Trophoblast cell (in vitro differentiated cells and primary cell): ENCODE measurements at regions not wholly inside any gene's neighbourhood (a gene's known extent, or its start where the extent isn't known, plus 50 kb on each side); places are given as distances from the start of the nearest gene placed in this dataset.

Experiments
- DNase-seq, 2 donors: peaks; one replicate each; pipeline ENCODE4 v3.0.0-alpha.2; 2016
- H2AFZ ChIP-seq: 2 replicates; pipeline ENCODE4 v1.6.1; 2013; ENCODE audit warnings: low read length, moderate library complexity, mild to moderate bottlenecking; ENCODE audit not compliant: insufficient read depth, poor library complexity
- H2AK5ac ChIP-seq: 2 replicates; pipeline ENCODE4 v1.6.1; 2013; ENCODE audit warnings: mild to moderate bottlenecking, low read length
- H2BK120ac ChIP-seq: 2 replicates; pipeline ENCODE4 v1.6.1; 2013; ENCODE audit warnings: low read length, mild to moderate bottlenecking, moderate library complexity; ENCODE audit not compliant: insufficient read depth, poor library complexity
- H2BK12ac ChIP-seq: 2 replicates; pipeline ENCODE4 v1.6.1; 2013; ENCODE audit warnings: mild to moderate bottlenecking, low read length, moderate library complexity
- H2BK5ac ChIP-seq: 2 replicates; pipeline ENCODE4 v1.6.1; 2013; ENCODE audit warnings: low read length, low read depth, moderate library complexity, mild to moderate bottlenecking; ENCODE audit not compliant: poor library complexity
- H3K14ac ChIP-seq: 2 replicates; pipeline ENCODE4 v1.6.1; 2013; ENCODE audit warnings: mild to moderate bottlenecking, low read length
- H3K18ac ChIP-seq: 2 replicates; pipeline ENCODE4 v1.6.1; 2013; ENCODE audit warnings: mild to moderate bottlenecking, low read length
- H3K23ac ChIP-seq: 2 replicates; pipeline ENCODE4 v1.6.1; 2013; ENCODE audit warnings: low read length
- H3K27ac ChIP-seq: 2 replicates; pipeline ENCODE4 v1.5.1; 2013; ENCODE audit warnings: low read depth, mild to moderate bottlenecking, inconsistent platforms, low read length, moderate library complexity
- H3K27me3 ChIP-seq: 2 replicates; pipeline ENCODE4 v1.6.1; 2013; ENCODE audit warnings: inconsistent platforms, mild to moderate bottlenecking, low read length, moderate library complexity; ENCODE audit not compliant: insufficient read depth
- H3K36me3 ChIP-seq, 2 experiments: 1 replicate in 1 of 2; 2 replicates in 1 of 2; pipeline ENCODE4 v1.6.1; 2013; ENCODE audit warnings: low read length in 2 of 2, mild to moderate bottlenecking in 2 of 2, moderate library complexity in 1 of 2; ENCODE audit not compliant: insufficient read depth in 2 of 2, control insufficient read depth in 1 of 2
- H3K4ac ChIP-seq: 2 replicates; pipeline ENCODE4 v1.6.1; 2013; ENCODE audit warnings: low read depth, mild to moderate bottlenecking, low read length, moderate library complexity
- H3K4me1 ChIP-seq, 2 experiments: 1 replicate in 1 of 2; 2 replicates in 1 of 2; pipeline ENCODE4 v1.6.1; 2013; ENCODE audit warnings: low read length in 2 of 2, mild to moderate bottlenecking in 2 of 2, moderate library complexity in 1 of 2; ENCODE audit not compliant: insufficient read depth in 2 of 2, control insufficient read depth in 1 of 2
- H3K4me2 ChIP-seq: 2 replicates; pipeline ENCODE4 v1.6.1; 2013; ENCODE audit warnings: inconsistent platforms, mild to moderate bottlenecking, low read length, moderate library complexity
- H3K4me3 ChIP-seq: 2 replicates; pipeline ENCODE4 v1.5.1; 2013; ENCODE audit warnings: mild to moderate bottlenecking, low read depth, low read length, inconsistent platforms
- H3K79me1 ChIP-seq: one replicate; pipeline ENCODE4 v1.6.1; 2013; ENCODE audit warnings: low read length
- H3K79me2 ChIP-seq: 2 replicates; pipeline ENCODE4 v1.6.1; 2013; ENCODE audit warnings: low read length, mild to moderate bottlenecking; ENCODE audit not compliant: control insufficient read depth, insufficient read depth, poor library complexity
- H3K9ac ChIP-seq: 2 replicates; pipeline ENCODE4 v1.6.1; 2013; ENCODE audit warnings: mild to moderate bottlenecking, low read length
- H3K9me3 ChIP-seq: 2 replicates; pipeline ENCODE4 v1.6.1; 2013; ENCODE audit warnings: low read depth, mild to moderate bottlenecking, control low read depth, inconsistent platforms, low read length; ENCODE audit not compliant: insufficient read depth
- H4K12ac ChIP-seq: 2 replicates; pipeline ENCODE4 v1.6.1; 2013; ENCODE audit warnings: low read depth, mild to moderate bottlenecking, low read length, moderate library complexity
- H4K8ac ChIP-seq: 2 replicates; pipeline ENCODE4 v1.6.1; 2013; ENCODE audit warnings: low read depth, mild to moderate bottlenecking, low read length, moderate library complexity
- H4K91ac ChIP-seq: one replicate; pipeline ENCODE4 v1.6.1; 2013; ENCODE audit warnings: low read depth, mild to moderate bottlenecking, low read length, moderate library complexity
- WGBS: extraction: QIAGEN DNeasy Blood & Tissue Kit; methylation state at CpG from one replicate; pipeline ENCODE4 v1.1.7; 2013; ENCODE audit warnings: missing lambda C conversion rate; ENCODE audit not compliant: insufficient read length, insufficient coverage; ENCODE audit errors: extremely low coverage; 5-methylcytosine and 5-hydroxymethylcytosine counted together

GRCh38 chr4:123256901-123257300, 139.7 kb upstream of the SPRY1 start:
- peaks cover 0 to 1% of the 10 kb centered on the region in 2 experiments for H3K4me1 ChIP-seq
- H3K79me1 ChIP-seq, result no peaks in the 10 kb centered on the region
- no CpG with 5 or more reads among the region's 4 CpGs for WGBS
- no peaks in the 10 kb centered on the region for H3K36me3 ChIP-seq
- no peak overlapping the region for H3K27ac ChIP-seq
- no peak overlapping the region for H2BK5ac ChIP-seq
- H4K91ac ChIP-seq, result no peak overlapping the region
- H2BK12ac ChIP-seq, result no peak overlapping the region
- H3K9ac ChIP-seq, result no peak overlapping the region
- no peaks in the 10 kb centered on the region for H3K27me3 ChIP-seq
- H2AK5ac ChIP-seq, result no peak overlapping the region
- H3K9me3 ChIP-seq, result no peaks in the 10 kb centered on the region
- H3K4ac ChIP-seq, result no peak overlapping the region
- no peak overlapping the region for H3K23ac ChIP-seq
- no peak overlapping the region for H3K14ac ChIP-seq
- H4K12ac ChIP-seq, result no peak overlapping the region
- no peak overlapping the region for H3K4me3 ChIP-seq
- H3K79me2 ChIP-seq, result no peaks in the 10 kb centered on the region
- H4K8ac ChIP-seq, result no peak overlapping the region
- no peak for DNase-seq
- H2BK120ac ChIP-seq, result no peak overlapping the region
- H3K18ac ChIP-seq, result no peak overlapping the region
- no peak overlapping the region for H3K4me2 ChIP-seq
- no peak overlapping the region for H2AFZ ChIP-seq

GRCh38 chr4:123257591-123257990, 139.0 kb upstream of the SPRY1 start:
- no peak overlapping the region for H4K91ac ChIP-seq
- H3K4me3 ChIP-seq, result no peak overlapping the region
- no peak overlapping the region for H2AK5ac ChIP-seq
- no CpG with 5 or more reads among the region's 4 CpGs for WGBS
- no peak overlapping the region for H3K23ac ChIP-seq
- no peak overlapping the region for H4K8ac ChIP-seq
- no peak overlapping the region for H3K4me2 ChIP-seq
- no peak overlapping the region for H3K27ac ChIP-seq
- H3K79me2 ChIP-seq, result no peaks in the 10 kb centered on the region
- no peak overlapping the region for H2BK5ac ChIP-seq
- H3K9ac ChIP-seq, result no peak overlapping the region
- no peak overlapping the region for H2AFZ ChIP-seq
- H2BK120ac ChIP-seq, result no peak overlapping the region
- peaks cover 0 to 1% of the 10 kb centered on the region in 2 experiments for H3K4me1 ChIP-seq
- H3K4ac ChIP-seq, result no peak overlapping the region
- H3K18ac ChIP-seq, result no peak overlapping the region
- H3K14ac ChIP-seq, result no peak overlapping the region
- DNase-seq, result no peak
- no peaks in the 10 kb centered on the region for H3K79me1 ChIP-seq
- H2BK12ac ChIP-seq, result no peak overlapping the region
- no peak overlapping the region for H4K12ac ChIP-seq
- H3K9me3 ChIP-seq, result no peaks in the 10 kb centered on the region
- H3K27me3 ChIP-seq, result no peaks in the 10 kb centered on the region
- no peaks in the 10 kb centered on the region for H3K36me3 ChIP-seq

GRCh38 chr4:123259676-123260646, 136.6 kb upstream of the SPRY1 start:
- Histone ChIP-seq H3K9me3 (no peaks in the 10 kb centered on the region), H3K79me2 (no peaks in the 10 kb centered on the region), H4K91ac (no peak overlapping the region), H2BK120ac (no peak overlapping the region), H4K12ac (no peak overlapping the region), H2AK5ac (no peak overlapping the region), H3K27me3 (no peaks in the 10 kb centered on the region), H2BK12ac (no peak overlapping the region), H3K9ac (no peak overlapping the region), H3K4ac (no peak overlapping the region), H3K23ac (no peak overlapping the region), H3K36me3 (no peaks in the 10 kb centered on the region), H4K8ac (no peak overlapping the region), H3K27ac (no peak overlapping the region), H3K14ac (no peak overlapping the region), H3K18ac (no peak overlapping the region), H2AFZ (no peak overlapping the region), H3K79me1 (no peaks in the 10 kb centered on the region), H2BK5ac (no peak overlapping the region), H3K4me2 (no peak overlapping the region), H3K4me3 (no peak overlapping the region), H3K4me1 (no peaks in the 10 kb centered on the region)
- no CpG with 5 or more reads among the region's 2 CpGs for WGBS
- DNase-seq, result no peak

GRCh38 chr4:123260653-123261052, 135.9 kb upstream of the SPRY1 start:
- no peaks in the 10 kb centered on the region for H3K27me3 ChIP-seq
- no peak overlapping the region for H3K23ac ChIP-seq
- no peaks in the 10 kb centered on the region for H3K36me3 ChIP-seq
- no peak overlapping the region for H2AK5ac ChIP-seq
- no peak overlapping the region for H2BK12ac ChIP-seq
- no peak overlapping the region for H4K8ac ChIP-seq
- no peak overlapping the region for H2AFZ ChIP-seq
- H3K4me2 ChIP-seq, result no peak overlapping the region
- H2BK120ac ChIP-seq, result no peak overlapping the region
- H3K18ac ChIP-seq, result no peak overlapping the region
- no peaks in the 10 kb centered on the region for H3K4me1 ChIP-seq
- no peaks in the 10 kb centered on the region for H3K79me1 ChIP-seq
- no peak overlapping the region for H3K27ac ChIP-seq
- H4K91ac ChIP-seq, result no peak overlapping the region
- H2BK5ac ChIP-seq, result no peak overlapping the region
- no peak overlapping the region for H3K4ac ChIP-seq
- no peak overlapping the region for H4K12ac ChIP-seq
- DNase-seq, result no peak
- no peaks in the 10 kb centered on the region for H3K9me3 ChIP-seq
- H3K4me3 ChIP-seq, result no peak overlapping the region
- no peaks in the 10 kb centered on the region for H3K79me2 ChIP-seq
- H3K9ac ChIP-seq, result no peak overlapping the region
- no peak overlapping the region for H3K14ac ChIP-seq
- no CpG with 5 or more reads among the region's 5 CpGs for WGBS
